GM12878 (cell line): ENCODE measurements at regions not wholly inside any gene's neighbourhood (a gene's known extent, or its start where the extent isn't known, plus 50 kb on each side); places are given as distances from the start of the nearest gene placed in this dataset.

ENCODE experiments used
- ATAC-seq: fragments of 200-7000 bp; cut with Tn5 transposase; 3 replicates; pipeline ENCODE4 v1.9.1; 2020; ENCODE audit warnings: mild to moderate bottlenecking, moderate library complexity
- BruUV-seq: library from RNA; stranded (reverse); fragments of 400-500 nt; replicated peaks from 2 replicates; lab custom pipeline; 2021; lab: Mats Ljungman, UMichigan
- CTCF ChIA-PET: fragments of 300-600 bp; sonication (Branson Sonifier 250); formaldehyde crosslinking; extraction: SDS; loops from one replicate; lab custom pipeline; 2021; ENCODE audit warnings: inconsistent platforms; lab: Yijun Ruan, JAX
- POLR2A ChIA-PET: fragments of 350-600 bp; formaldehyde crosslinking; extraction: SDS; loops from one replicate; lab custom pipeline; 2021; ENCODE audit warnings: inconsistent platforms; lab: Charles Lee
- RAD21 ChIA-PET: fragments of 300-600 bp; sonication (Branson Sonifier 250); formaldehyde crosslinking; loops from one replicate; lab custom pipeline; 2023; ENCODE audit warnings: antibody characterized with exemption; ENCODE audit not compliant: unreplicated experiment; lab: Charles Lee
- SMC1A ChIA-PET: fragments of 300-600 bp; sonication (Branson Sonifier 250); formaldehyde crosslinking; loops from one replicate; lab custom pipeline; 2023; ENCODE audit not compliant: unreplicated experiment, uncharacterized antibody; lab: Charles Lee
- DNase-seq: peaks from one replicate; pipeline ENCODE4 v3.0.0-alpha.2; 2011; ENCODE audit warnings: low read depth, low spot score
- FAIRE-seq: peaks from 3 replicates; lab custom pipeline; 2011; peaks lifted over from hg19 to GRCh38; lab: Jason Lieb, UNC
- H2AFZ ChIP-seq: 2 replicates; pipeline ENCODE4 v1.6.0; 2011; ENCODE audit warnings: low read depth, low read length, control low read depth; ENCODE audit not compliant: control insufficient read depth
- H3K27ac ChIP-seq: 2 replicates; pipeline ENCODE4 v1.5.1; 2011; ENCODE audit warnings: control low read depth; ENCODE audit not compliant: control insufficient read depth, insufficient read depth
- H3K27me3 ChIP-seq, 2 experiments: replicated peaks in 1 of 2; 2 replicates each; pipeline versions ENCODE4 v1.6.0 to v1.6.1; 2011; ENCODE audit warnings: low read length in 1 of 2; ENCODE audit not compliant: control insufficient read depth in 2 of 2, insufficient read depth in 2 of 2
- H3K36me3 ChIP-seq, 2 experiments: 2 replicates each; pipeline ENCODE4 v1.5.1; 2011; ENCODE audit warnings: low read length in 1 of 2; ENCODE audit not compliant: control insufficient read depth in 2 of 2, insufficient read depth in 2 of 2
- H3K4me1 ChIP-seq: 2 replicates; pipeline ENCODE4 v1.6.1; 2011; ENCODE audit warnings: mild to moderate bottlenecking, low read length, moderate library complexity, mixed read lengths; ENCODE audit not compliant: control insufficient read depth, insufficient read depth
- H3K4me2 ChIP-seq: 2 replicates; pipeline ENCODE4 v1.6.0; 2011; ENCODE audit warnings: control low read depth; ENCODE audit not compliant: control insufficient read depth, insufficient read depth
- H3K4me3 ChIP-seq: fragments of 200-600 bp; sonication (generic); 2 replicates; pipeline ENCODE4 v1.5.1; 2016
- H3K79me2 ChIP-seq: 2 replicates; pipeline ENCODE4 v1.6.0; 2011; ENCODE audit warnings: low read length; ENCODE audit not compliant: control insufficient read depth, insufficient read depth
- H3K9ac ChIP-seq: 2 replicates; pipeline ENCODE4 v1.8.0; 2011; ENCODE audit warnings: low read length, control low read depth, mixed read lengths; ENCODE audit not compliant: control insufficient read depth, insufficient read depth
- H3K9me3 ChIP-seq: replicated peaks from 3 replicates; pipeline ENCODE4 v1.5.1; 2011; ENCODE audit warnings: mild to moderate bottlenecking, low read length; ENCODE audit not compliant: control insufficient read depth, insufficient read depth
- H4K20me1 ChIP-seq: 2 replicates; pipeline ENCODE4 v1.6.0; 2011; ENCODE audit not compliant: control insufficient read depth, insufficient read depth
- GATAD2B ChIP-seq: fragments of 450-650 bp; conservative IDR thresholded peaks from 2 replicates; pipeline ENCODE4 v1.6.1; 2017; ENCODE audit warnings: low read depth, mild to moderate bottlenecking, moderate library complexity
- HCFC1 ChIP-seq: fragments of 150-350 bp; IDR thresholded peaks from 2 replicates; pipeline ENCODE4 v1.6.1; 2014; ENCODE audit warnings: low read length
- IKZF1 ChIP-seq: fragments of 450-650 bp; conservative IDR thresholded peaks from 2 replicates; pipeline ENCODE4 v1.6.1; 2017; ENCODE audit warnings: antibody characterized with exemption, mild to moderate bottlenecking
- IRF3 ChIP-seq: fragments of 450-650 bp; IDR thresholded peaks from 2 replicates; pipeline ENCODE4 v1.6.1; 2014; ENCODE audit warnings: mild to moderate bottlenecking
- NFXL1 ChIP-seq: fragments of 450-650 bp; IDR thresholded peaks from 2 replicates; pipeline ENCODE4 v1.6.1; 2017; ENCODE audit warnings: antibody characterized with exemption, mild to moderate bottlenecking, borderline replicate concordance
- NR2C2 ChIP-seq: IDR thresholded peaks from 2 replicates; pipeline ENCODE4 v1.6.1; 2011; ENCODE audit warnings: borderline replicate concordance, low read depth; ENCODE audit not compliant: control insufficient read depth, insufficient read length
- SKIL ChIP-seq: fragments of 450-650 bp; IDR thresholded peaks from 2 replicates; pipeline ENCODE4 v1.6.1; 2017; ENCODE audit warnings: mild to moderate bottlenecking, low read depth, inconsistent platforms; ENCODE audit not compliant: poor library complexity, severe bottlenecking
- TCF12 ChIP-seq: IDR thresholded peaks from 2 replicates; pipeline ENCODE4 v1.6.1; 2011; ENCODE audit warnings: low read depth, mild to moderate bottlenecking, low read length
- TCF7 ChIP-seq: IDR thresholded peaks from 2 replicates; pipeline ENCODE4 v1.6.1; 2014; ENCODE audit warnings: antibody characterized with exemption, borderline replicate concordance
- ZNF217 ChIP-seq: fragments of 450-650 bp; IDR thresholded peaks from 2 replicates; pipeline ENCODE4 v1.6.1; 2017; ENCODE audit warnings: antibody characterized with exemption, mild to moderate bottlenecking
- WGBS: methylation state at CpG from one replicate; pipeline ENCODE4 v1.1.6; 2016; ENCODE audit warnings: low lambda C conversion rate; ENCODE audit not compliant: insufficient replicate concordance, insufficient coverage; ENCODE audit errors: missing lambda C conversion rate; 5-methylcytosine and 5-hydroxymethylcytosine counted together
- in situ Hi-C: fragments of 300-500 bp; cut with MboI; formaldehyde crosslinking; loops from 9 replicates; pipeline ENCODE4 v1.14.3; 2018; ENCODE audit warnings: mixed read lengths
- intact Hi-C: fragments of 100-400 bp; cut with micrococcal nuclease; formaldehyde crosslinking; loops from one replicate; pipeline ENCODE4 v1.14.2; 2022; ENCODE audit not compliant: unreplicated experiment

DNA sequence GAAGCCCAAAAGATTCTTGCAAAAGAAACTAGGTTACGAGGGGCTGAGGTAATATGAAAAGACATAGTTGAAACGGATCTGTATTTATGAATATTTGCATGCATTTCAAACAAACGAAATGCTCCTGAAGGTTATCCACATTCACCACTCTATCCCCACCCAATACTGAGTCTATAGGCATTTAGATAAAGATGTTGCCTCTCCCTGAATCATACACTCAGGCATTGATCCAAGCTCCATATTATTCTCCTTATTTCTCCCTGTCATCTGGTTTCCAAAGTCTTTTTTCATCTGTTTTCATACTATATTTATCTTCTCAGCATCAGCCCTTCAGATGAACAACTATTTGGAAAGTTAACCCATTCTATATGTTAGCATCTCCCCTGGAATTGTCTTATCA is 492.5 kb upstream of the TGFBR2 start:
- ChIA-PET RAD21 (no interaction called here), SMC1A (interaction anchor here (0.8 to 1.1 kb wide), 4 partner anchors 11 to 579 kb away, joined by 3 to 4 read pairs (median 3); no protein-coding TSS in a partner anchor), POLR2A (no interaction called here), CTCF (interaction anchor here (2.9 to 4.1 kb wide), 2 partner anchors 85 to 580 kb away, joined by 11 to 24 read pairs; no protein-coding TSS in a partner anchor)
- Histone ChIP-seq H3K36me3 (no peaks in the 10 kb centered on the region), H3K9ac (no peak overlapping the region), H3K9me3 (no peaks in the 10 kb centered on the region), H3K27me3 (no peaks in the 10 kb centered on the region), H3K4me2 (no peak overlapping the region), H3K27ac (no peak overlapping the region), H3K4me1 (no peaks in the 10 kb centered on the region), H2AFZ (no peak overlapping the region), H3K79me2 (no peaks in the 10 kb centered on the region), H4K20me1 (no peaks in the 10 kb centered on the region), H3K4me3 (no peak overlapping the region)
- no TSS peak for BruUV-seq
- FAIRE-seq = no peak
- no peak for TF ChIP-seq NR2C2
- no peak for TF ChIP-seq NFXL1
- no peak for TF ChIP-seq GATAD2B
- no peak for TF ChIP-seq TCF7
- no peak for TF ChIP-seq ZNF217
- no peak for TF ChIP-seq HCFC1
- TF ChIP-seq IRF3 = no peak
- TF ChIP-seq IKZF1 = no peak
- TF ChIP-seq TCF12 = no peak
- no peak for TF ChIP-seq SKIL
- no peak for ATAC-seq
- no peak for DNase-seq
- intact Hi-C loops (loop anchor here (1.0 to 2.0 kb wide), 2 partner anchors 85 to 579 kb away; no protein-coding TSS in a partner anchor), in situ Hi-C loops (no loop called here)
- 0% methylated on average over 3 of the region's 3 CpGs for WGBS
